ENCODE measurements at regions not wholly inside any gene's neighbourhood (a gene's known extent, or its start where the extent isn't known, plus 50 kb on each side); places are given as distances from the start of the nearest gene placed in this dataset.

DNA sequence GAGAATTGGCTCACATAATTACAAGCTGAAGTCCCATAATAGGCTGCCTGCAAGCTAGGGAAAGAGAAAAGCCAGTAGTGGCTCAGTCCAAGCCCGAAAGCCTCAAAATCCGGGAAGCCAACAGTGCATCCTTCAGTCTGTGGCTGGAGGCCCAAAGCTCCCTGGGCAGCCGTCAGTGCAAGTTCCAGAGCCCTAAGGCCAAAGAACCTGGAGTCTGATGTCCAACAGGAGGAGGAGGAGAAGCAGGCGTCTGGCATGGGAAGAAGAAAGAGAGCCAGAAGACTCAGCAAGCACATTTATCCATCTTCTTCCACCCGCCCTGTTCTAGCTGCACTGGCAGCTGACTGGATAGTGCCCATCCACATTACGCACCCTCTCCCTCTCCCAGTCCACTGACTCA, 213.4 kb downstream of the GAS1 start:
- TF ChIP-seq, protein P1, sequence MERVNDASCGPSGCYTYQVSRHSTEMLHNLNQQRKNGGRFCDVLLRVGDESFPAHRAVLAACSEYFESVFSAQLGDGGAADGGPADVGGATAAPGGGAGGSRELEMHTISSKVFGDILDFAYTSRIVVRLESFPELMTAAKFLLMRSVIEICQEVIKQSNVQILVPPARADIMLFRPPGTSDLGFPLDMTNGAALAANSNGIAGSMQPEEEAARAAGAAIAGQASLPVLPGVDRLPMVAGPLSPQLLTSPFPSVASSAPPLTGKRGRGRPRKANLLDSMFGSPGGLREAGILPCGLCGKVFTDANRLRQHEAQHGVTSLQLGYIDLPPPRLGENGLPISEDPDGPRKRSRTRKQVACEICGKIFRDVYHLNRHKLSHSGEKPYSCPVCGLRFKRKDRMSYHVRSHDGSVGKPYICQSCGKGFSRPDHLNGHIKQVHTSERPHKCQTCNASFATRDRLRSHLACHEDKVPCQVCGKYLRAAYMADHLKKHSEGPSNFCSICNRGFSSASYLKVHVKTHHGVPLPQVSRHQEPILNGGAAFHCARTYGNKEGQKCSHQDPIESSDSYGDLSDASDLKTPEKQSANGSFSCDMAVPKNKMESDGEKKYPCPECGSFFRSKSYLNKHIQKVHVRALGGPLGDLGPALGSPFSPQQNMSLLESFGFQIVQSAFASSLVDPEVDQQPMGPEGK (CRISPR knock-in tag; IDR thresholded peaks at IDR 0.05; ENCODE audit: borderline replicate concordance): no peak
- TF ChIP-seq TCF4 (CRISPR knock-in tag; IDR thresholded peaks at IDR 0.05; ENCODE audit: borderline replicate concordance) (no peak), BACH2 (CRISPR knock-in tag; IDR thresholded peaks at IDR 0.05; ENCODE audit: borderline replicate concordance) (no peak), ZNF565 (CRISPR knock-in tag; conservative IDR thresholded peaks at IDR 0.05; ENCODE audit: low read depth) (no peak), RARB (CRISPR knock-in tag; IDR thresholded peaks at IDR 0.05) (no peak), CSDC2 (CRISPR knock-in tag; IDR thresholded peaks at IDR 0.05) (no peak), ZFP3 (CRISPR knock-in tag; IDR thresholded peaks at IDR 0.05) (no peak), ARNTL (CRISPR knock-in tag; IDR thresholded peaks at IDR 0.05; ENCODE audit: borderline replicate concordance, low read depth) (no peak), ZNF70 (CRISPR knock-in tag; IDR thresholded peaks at IDR 0.05) (no peak), ZFP30 (CRISPR knock-in tag; IDR thresholded peaks at IDR 0.05) (no peak), ESRRG (CRISPR knock-in tag; IDR thresholded peaks at IDR 0.05) (no peak)
- TF ChIP-seq, protein P2, sequence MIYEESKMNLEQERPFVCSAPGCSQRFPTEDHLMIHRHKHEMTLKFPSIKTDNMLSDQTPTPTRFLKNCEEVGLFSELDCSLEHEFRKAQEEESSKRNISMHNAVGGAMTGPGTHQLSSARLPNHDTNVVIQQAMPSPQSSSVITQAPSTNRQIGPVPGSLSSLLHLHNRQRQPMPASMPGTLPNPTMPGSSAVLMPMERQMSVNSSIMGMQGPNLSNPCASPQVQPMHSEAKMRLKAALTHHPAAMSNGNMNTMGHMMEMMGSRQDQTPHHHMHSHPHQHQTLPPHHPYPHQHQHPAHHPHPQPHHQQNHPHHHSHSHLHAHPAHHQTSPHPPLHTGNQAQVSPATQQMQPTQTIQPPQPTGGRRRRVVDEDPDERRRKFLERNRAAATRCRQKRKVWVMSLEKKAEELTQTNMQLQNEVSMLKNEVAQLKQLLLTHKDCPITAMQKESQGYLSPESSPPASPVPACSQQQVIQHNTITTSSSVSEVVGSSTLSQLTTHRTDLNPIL (CRISPR knock-in tag; IDR thresholded peaks at IDR 0.05; ENCODE audit: low read depth): no peak
